ENCODE measurements at regions not wholly inside any gene's neighbourhood (a gene's known extent, or its start where the extent isn't known, plus 50 kb on each side); places are given as distances from the start of the nearest gene placed in this dataset.

DNA sequence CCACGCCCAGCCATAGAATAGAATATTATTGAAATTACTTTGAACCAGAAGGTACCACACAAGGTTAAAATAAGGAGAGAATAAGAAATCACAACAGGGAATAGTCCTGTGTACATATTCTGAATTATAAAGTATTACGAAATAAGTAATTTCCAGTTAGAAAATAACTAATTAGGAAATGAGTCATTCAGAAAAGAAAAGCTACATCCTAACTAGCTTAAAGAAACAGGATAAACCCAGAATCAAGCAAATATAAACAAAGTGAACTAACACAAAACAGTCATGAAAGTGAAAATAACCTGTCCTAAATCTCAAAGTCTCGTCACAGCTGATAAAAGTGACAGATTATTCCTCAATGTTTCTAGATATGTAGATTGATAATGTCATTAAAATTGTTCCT is 74.8 kb upstream of the NEBL start:
- H3K27ac Mint-ChIP-seq = no peak overlapping the region
- peaks cover 6% of the 10 kb centered on the region for H3K4me1 Mint-ChIP-seq
- no peak overlapping the region for H3K4me3 Mint-ChIP-seq
- H3K36me3 Mint-ChIP-seq = no peaks in the 10 kb centered on the region
- H3K9me3 Mint-ChIP-seq = no peaks in the 10 kb centered on the region
- ATAC-seq = no peak
- peaks cover under 1% of the 10 kb centered on the region for H3K27me3 Mint-ChIP-seq

DNA sequence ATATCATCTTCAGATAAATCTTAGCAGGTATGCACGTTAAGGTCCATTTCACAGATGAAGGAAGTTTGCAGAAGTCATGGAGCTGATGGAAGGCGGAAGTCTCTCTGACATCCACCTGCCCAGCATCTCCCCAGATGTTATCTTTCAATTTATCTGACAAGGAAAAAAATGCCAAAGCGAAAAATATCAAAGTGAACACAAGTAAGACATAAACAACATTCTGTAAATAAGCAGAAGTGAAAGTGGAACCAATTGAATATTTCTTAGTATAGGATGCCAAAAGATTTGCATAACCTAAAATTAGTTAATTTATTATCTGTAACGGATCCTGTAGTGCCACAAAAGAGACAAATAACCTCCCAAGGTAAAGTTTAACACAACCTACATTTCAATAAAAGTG is 73.6 kb upstream of the NEBL start:
- H3K36me3 Mint-ChIP-seq = no peaks in the 10 kb centered on the region
- H3K4me1 Mint-ChIP-seq = peaks cover 6% of the 10 kb centered on the region
- H3K9me3 Mint-ChIP-seq = no peaks in the 10 kb centered on the region
- no peak overlapping the region for H3K27ac Mint-ChIP-seq
- no peak overlapping the region for H3K4me3 Mint-ChIP-seq
- H3K27me3 Mint-ChIP-seq = no peaks in the 10 kb centered on the region
- ATAC-seq = no peak

DNA sequence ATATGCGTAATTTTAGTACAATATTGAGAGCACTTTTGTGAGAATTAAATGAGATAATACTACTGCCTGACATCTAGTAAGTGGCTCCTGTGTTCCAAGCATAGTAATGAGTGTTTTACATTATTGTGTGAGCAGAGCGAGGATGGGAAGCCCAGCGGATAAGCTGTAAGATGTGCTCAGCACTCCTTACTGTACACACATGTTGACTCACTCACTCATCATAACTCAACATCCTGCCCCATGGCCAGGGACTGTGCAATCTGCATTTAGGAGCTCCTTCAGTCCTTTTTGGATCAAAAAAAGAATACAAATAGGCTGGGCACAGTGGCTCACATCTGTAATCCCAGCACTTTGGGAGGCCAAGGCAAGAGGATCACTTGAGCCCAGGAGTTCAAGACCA is 72.9 kb upstream of the NEBL start:
- Mint-ChIP-seq H3K36me3 (no peaks in the 10 kb centered on the region), H3K9me3 (peaks cover 2% of the 10 kb centered on the region), H3K27me3 (no peaks in the 10 kb centered on the region), H3K4me3 (no peak overlapping the region), H3K27ac (no peak overlapping the region), H3K4me1 (peaks cover 6% of the 10 kb centered on the region)
- ATAC-seq = no peak

DNA sequence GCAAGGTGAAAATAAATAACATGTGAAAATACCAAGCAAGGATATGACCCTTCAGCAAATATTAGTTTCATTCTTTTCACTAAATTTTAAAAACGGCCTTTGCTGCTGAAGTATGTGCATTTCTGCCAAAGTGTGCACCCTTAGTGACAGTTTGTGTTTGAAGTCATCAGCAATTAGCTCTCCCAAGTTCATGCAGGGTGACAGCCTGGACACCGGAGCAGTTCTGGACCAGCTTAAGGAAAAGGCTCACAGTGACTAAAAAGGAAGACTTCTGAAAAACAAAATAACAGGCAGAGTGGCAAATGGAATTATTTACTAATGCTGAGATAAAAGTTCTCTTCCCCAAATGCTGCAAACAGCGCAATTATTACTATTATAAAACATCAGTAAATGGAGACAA is 69.3 kb upstream of the NEBL start:
- Mint-ChIP-seq H3K36me3 (no peaks in the 10 kb centered on the region), H3K27me3 (no peaks in the 10 kb centered on the region), H3K4me3 (no peak overlapping the region), H3K4me1 (peaks cover 6% of the 10 kb centered on the region), H3K27ac (no peak overlapping the region), H3K9me3 (peaks cover 7% of the 10 kb centered on the region)
- ATAC-seq = no peak

DNA sequence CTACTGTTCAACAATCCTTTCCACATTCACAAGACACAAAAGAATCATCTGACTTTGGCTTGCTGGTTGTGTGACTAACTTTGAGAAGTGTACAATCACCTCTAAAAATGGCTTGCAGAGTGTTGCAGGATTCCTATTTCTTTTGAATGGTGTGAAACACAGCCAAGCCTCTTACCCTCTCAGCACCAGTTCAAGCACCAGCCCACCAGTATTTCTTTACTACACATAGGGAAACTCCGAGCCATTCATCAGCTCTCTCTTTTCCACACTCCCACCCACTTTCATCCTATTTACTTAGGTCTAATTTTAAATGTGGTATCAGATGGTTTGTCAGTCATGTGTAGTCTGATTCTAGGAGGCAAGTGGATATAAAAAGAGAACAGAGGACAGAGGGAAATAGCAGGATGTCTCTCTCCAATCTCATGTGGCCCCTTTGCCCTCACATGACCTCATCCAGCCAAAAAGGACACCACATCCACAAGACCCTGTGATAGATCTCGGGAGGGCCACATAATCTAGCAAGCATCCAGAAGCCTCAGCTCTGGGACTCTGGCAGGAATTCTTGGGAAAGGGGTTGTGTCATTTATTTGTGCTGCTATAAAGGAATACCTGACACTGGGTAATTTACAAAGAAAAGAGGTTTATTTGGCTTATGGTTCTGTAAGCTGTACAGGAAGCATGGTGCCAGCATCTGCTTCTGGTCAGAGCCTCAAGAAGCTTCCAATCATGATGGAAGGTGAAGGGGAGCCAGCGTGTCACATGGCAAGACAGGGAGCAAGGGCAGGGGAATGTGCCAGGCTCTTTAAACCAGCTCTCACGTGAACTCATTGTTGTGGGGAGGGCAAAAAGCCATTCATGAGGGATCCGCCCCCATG is 66.8 kb upstream of the NEBL start:
- Mint-ChIP-seq H3K4me3 (no peak overlapping the region), H3K27me3 (no peaks in the 10 kb centered on the region), H3K4me1 (no peaks in the 10 kb centered on the region), H3K9me3 (peaks cover 7% of the 10 kb centered on the region), H3K36me3 (no peaks in the 10 kb centered on the region), H3K27ac (no peak overlapping the region)
- ATAC-seq = no peak

DNA sequence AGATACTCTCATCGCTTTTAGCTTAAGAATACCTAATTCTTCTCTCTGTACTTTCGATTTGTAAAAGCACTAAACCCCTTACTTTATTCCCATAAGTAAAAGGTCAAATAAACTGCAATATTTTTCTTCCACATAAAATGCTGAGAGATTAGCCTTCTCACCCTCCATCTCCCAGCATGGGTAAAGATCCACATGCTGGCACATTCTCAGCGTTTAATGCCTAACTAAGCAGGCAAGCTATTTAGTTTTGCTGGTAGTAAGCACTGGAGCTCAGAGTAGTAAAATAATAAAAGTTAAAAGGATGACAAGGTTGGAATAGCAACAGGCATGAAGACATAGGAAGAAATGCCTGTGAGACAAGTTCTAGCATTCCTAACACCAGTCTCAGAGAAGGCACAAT is 65.9 kb upstream of the NEBL start:
- H3K27me3 Mint-ChIP-seq = peaks cover under 1% of the 10 kb centered on the region
- no peak overlapping the region for H3K4me3 Mint-ChIP-seq
- no peak overlapping the region for H3K27ac Mint-ChIP-seq
- H3K4me1 Mint-ChIP-seq = no peaks in the 10 kb centered on the region
- no peak for ATAC-seq
- H3K9me3 Mint-ChIP-seq = peaks cover 7% of the 10 kb centered on the region
- H3K36me3 Mint-ChIP-seq = no peaks in the 10 kb centered on the region

DNA sequence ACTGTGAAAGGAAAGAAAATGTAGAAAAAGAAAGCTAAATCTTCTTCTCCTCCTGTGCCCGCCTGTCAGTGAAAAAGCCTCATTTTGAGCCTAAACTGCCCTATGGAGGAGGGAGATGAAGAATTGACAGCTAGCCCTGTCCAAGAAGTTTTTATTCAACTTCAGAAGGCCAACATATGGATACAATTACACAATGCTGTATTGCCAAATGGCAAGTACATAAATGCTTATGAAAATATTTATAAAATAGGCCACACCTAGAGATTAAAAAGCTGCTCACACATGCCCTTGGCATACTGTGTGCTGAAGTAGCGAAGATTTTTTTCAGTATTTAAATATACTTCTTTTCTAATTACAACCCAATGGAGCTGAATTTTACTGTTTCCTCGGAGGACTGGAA is 65.1 kb upstream of the NEBL start:
- Mint-ChIP-seq H3K4me3 (no peak overlapping the region), H3K36me3 (no peaks in the 10 kb centered on the region), H3K9me3 (peaks cover 7% of the 10 kb centered on the region), H3K27me3 (peaks cover 9% of the 10 kb centered on the region), H3K4me1 (no peaks in the 10 kb centered on the region), H3K27ac (no peak overlapping the region)
- ATAC-seq = no peak

DNA sequence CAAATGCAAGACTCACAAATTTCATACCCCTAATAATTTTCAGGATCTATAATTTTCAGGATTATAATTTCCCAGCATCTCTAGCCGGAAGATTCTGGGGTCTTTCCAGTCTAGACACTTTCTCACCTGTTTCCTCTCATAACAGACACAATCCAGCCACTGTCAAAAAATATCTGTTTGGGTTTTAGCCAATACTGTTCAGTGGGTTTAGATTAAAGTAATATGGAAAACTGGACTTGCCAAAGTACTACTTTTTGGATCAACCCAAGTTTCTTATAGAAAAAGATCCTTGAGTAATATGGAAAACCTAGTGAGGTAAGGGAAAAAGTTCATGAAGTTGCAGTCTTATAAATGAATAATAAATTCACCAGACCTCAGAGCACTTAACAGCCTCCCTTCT is 62.1 kb upstream of the NEBL start:
- peaks cover 22% of the 10 kb centered on the region for H3K27me3 Mint-ChIP-seq
- H3K4me1 Mint-ChIP-seq = no peaks in the 10 kb centered on the region
- peaks cover 3% of the 10 kb centered on the region for H3K9me3 Mint-ChIP-seq
- H3K4me3 Mint-ChIP-seq = no peak overlapping the region
- H3K27ac Mint-ChIP-seq = no peak overlapping the region
- no peaks in the 10 kb centered on the region for H3K36me3 Mint-ChIP-seq
- no peak for ATAC-seq

DNA sequence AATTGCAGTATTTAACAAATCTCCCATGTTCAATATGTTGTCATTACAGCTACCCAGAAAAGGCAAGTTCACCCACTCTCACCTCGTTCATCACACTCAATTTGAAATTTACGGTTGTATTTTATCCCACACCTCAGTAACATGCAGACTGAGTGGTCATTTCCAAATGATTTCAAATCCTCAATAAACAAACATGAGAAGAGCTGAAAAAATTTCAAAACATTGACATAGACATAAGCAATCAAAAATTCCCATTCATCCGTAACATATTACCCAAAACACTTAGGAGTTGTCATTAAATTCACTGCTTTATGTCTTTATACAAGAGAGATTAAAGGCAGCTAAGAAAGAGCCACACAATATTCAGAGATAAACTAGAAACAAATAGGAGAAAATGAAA is 61.7 kb upstream of the NEBL start:
- H3K36me3 Mint-ChIP-seq = no peaks in the 10 kb centered on the region
- no peaks in the 10 kb centered on the region for H3K4me1 Mint-ChIP-seq
- H3K27ac Mint-ChIP-seq = no peak overlapping the region
- no peak for ATAC-seq
- no peak overlapping the region for H3K4me3 Mint-ChIP-seq
- H3K9me3 Mint-ChIP-seq = no peaks in the 10 kb centered on the region
- H3K27me3 Mint-ChIP-seq = peaks cover 22% of the 10 kb centered on the region

DNA sequence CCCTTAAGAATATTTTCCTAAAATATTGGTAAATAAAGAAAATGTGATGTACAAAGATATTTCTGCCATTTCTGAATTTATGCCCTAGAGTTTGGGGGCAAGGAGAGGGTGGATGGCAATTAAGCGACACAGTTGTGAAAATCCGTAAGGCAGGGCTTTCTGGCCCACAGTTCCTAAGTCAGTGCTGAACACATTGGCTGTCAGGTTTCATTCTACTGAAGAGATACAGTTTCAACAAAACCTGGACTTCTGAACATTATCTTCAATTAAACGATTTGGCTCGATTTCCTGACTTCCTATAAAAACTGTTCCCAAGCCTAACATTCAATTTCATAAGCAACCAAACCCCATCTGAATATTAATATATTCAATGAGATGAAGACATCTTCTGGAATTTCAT is 61.1 kb upstream of the NEBL start:
- H3K27me3 Mint-ChIP-seq = peaks cover 22% of the 10 kb centered on the region
- H3K27ac Mint-ChIP-seq = no peak overlapping the region
- no peak for ATAC-seq
- H3K4me3 Mint-ChIP-seq = no peak overlapping the region
- H3K36me3 Mint-ChIP-seq = no peaks in the 10 kb centered on the region
- no peaks in the 10 kb centered on the region for H3K9me3 Mint-ChIP-seq
- H3K4me1 Mint-ChIP-seq = no peaks in the 10 kb centered on the region

DNA sequence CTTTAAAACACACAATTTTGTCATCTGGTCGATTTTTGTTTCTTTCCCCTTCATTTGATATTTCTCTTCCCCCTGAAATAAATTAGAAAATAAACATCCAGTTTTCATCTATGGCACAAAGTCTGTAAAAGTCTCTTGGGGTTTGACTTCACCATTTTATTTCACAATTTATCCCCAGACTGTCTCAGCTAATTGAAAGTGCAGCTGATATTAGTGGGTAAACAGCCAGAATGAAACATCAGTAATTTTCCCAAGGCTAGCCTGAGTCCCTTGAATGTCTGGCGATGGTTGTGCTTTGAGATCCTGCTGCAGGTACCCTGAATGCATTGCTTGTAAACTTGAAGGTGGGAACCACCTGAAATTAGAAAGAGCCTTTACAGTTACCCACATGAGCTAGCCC is 60.6 kb upstream of the NEBL start:
- ATAC-seq = no peak
- no peaks in the 10 kb centered on the region for H3K9me3 Mint-ChIP-seq
- H3K27ac Mint-ChIP-seq = no peak overlapping the region
- peaks cover 22% of the 10 kb centered on the region for H3K27me3 Mint-ChIP-seq
- H3K36me3 Mint-ChIP-seq = no peaks in the 10 kb centered on the region
- no peaks in the 10 kb centered on the region for H3K4me1 Mint-ChIP-seq
- no peak overlapping the region for H3K4me3 Mint-ChIP-seq

DNA sequence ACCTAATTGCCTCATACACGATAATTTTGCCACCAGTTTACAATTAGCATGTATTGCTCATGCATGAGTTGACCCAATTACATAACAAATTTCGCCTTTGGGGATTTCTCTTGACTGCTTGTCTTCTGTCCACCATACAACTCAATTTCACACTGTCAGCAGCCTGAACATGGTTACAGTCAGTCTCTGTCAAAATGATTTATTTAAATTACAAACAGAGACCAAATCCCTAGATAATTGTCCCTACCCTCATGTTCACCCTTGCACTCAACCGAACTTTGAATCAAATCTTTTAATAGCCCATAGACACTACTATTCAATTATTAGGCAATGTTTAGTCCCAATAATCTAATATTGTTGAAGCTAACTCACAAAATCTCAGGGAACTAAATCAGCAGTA is 59.7 kb upstream of the NEBL start:
- Mint-ChIP-seq H3K27me3 (peaks cover 30% of the 10 kb centered on the region), H3K36me3 (no peaks in the 10 kb centered on the region)
- ATAC-seq = no peak

DNA sequence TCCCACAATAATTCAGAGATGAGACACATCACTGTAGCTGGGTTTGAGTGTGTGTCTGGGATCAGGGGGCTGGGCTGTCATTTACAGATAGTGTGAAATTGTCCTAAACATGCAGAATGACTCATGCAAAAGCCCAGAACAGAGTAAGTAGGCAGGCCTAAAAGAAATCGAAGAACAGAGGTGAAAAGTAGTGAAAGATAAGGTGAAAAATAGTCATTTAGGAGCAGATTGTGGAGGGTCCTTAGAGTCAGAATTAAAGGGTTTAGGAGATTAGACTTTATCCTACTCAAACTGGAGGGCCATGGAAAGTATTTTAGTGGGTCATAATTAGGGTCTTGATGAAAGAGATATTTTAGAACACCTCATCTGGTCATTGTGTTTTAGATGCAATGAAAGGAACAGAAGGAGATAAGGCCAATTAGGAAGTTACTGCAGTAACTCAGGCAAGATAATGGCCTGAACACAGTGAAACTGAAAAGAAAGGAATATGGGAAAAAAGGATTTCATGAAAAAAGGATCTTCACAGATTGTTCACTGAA is 58.3 kb upstream of the NEBL start:
- H3K9me3 Mint-ChIP-seq = no peaks in the 10 kb centered on the region
- no peaks in the 10 kb centered on the region for H3K36me3 Mint-ChIP-seq
- no peak overlapping the region for H3K4me3 Mint-ChIP-seq
- ATAC-seq = no peak
- H3K27ac Mint-ChIP-seq = no peak overlapping the region
- H3K4me1 Mint-ChIP-seq = no peaks in the 10 kb centered on the region
- H3K27me3 Mint-ChIP-seq = peaks cover 35% of the 10 kb centered on the region

More for the DNA sequence above, 59.7 kb upstream of the NEBL start:
- Mint-ChIP-seq H3K4me1 (no peaks in the 10 kb centered on the region), H3K4me3 (no peak overlapping the region), H3K27ac (no peak overlapping the region), H3K9me3 (no peaks in the 10 kb centered on the region)

DNA sequence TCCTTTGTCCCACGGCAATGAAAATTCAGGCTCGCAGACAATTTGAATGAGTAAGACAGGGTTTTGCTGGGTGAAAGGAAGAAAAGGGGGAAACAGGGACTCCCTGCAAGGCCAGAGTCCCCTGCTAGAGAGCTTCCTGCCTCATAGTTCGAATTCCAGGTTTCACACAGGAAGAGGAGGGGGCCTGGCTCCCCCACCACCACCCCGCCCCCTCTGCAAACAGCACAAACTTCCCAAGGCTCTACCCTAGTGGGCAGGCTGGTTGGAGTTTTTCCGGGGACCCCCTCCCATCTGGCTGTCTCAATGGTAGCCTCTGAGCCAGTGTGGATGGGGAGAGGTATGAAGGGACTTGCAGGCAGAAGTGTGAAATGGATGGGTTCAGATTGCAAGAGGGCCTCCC is 57.4 kb upstream of the NEBL start:
- H3K27me3 Mint-ChIP-seq = peaks cover 35% of the 10 kb centered on the region
- H3K4me3 Mint-ChIP-seq = no peak overlapping the region
- no peak overlapping the region for H3K27ac Mint-ChIP-seq
- ATAC-seq = no peak
- peaks cover 6% of the 10 kb centered on the region for H3K4me1 Mint-ChIP-seq
- no peaks in the 10 kb centered on the region for H3K36me3 Mint-ChIP-seq
- H3K9me3 Mint-ChIP-seq = no peaks in the 10 kb centered on the region

DNA sequence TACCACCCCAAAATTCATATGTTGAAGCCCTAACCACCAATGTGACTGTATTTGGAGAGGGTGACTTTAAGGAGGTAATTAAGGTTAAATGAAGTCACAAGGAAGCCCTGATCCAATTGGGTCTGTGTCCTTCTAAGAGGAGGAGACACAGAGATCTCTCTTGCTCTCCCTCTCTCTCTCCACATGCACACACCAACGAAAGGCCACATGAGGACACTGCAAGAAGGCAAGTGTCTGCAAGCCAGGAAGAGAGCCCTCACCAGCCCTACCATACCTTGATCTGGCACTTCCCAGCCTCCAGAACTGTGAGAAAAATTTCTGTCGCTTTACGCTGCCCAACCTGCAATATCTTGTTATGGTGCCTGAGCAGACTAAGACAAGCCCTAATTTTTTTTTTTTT is 56.0 kb upstream of the NEBL start:
- H3K4me1 Mint-ChIP-seq = peaks cover 20% of the 10 kb centered on the region

DNA sequence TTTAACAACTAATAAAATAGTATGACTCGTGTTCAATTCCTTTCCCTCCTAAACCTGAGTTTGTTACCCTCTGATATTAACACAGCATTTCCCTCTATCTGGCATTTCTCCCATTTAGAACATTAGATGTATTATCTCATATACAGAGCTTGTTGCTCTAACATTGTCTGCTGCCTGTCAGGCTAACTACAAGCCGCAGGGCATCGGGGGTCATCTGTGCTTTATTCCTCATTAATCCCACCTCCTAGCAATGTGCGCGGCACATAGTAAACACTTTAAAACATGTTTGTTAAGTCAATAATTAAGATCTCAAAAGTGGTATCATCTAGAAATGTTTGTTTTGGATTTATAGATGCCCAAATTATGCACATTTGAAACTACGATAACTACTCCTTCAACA is 52.9 kb upstream of the NEBL start:
- no peak overlapping the region for H3K4me3 Mint-ChIP-seq
- H3K27me3 Mint-ChIP-seq = peaks cover 14% of the 10 kb centered on the region
- no peak for ATAC-seq
- H3K36me3 Mint-ChIP-seq = no peaks in the 10 kb centered on the region
- H3K9me3 Mint-ChIP-seq = no peaks in the 10 kb centered on the region
- H3K4me1 Mint-ChIP-seq = peaks cover 20% of the 10 kb centered on the region
- no peak overlapping the region for H3K27ac Mint-ChIP-seq

More for the DNA sequence above, 56.0 kb upstream of the NEBL start:
- no peaks in the 10 kb centered on the region for H3K9me3 Mint-ChIP-seq
- H3K4me3 Mint-ChIP-seq = no peak overlapping the region
- no peak overlapping the region for H3K27ac Mint-ChIP-seq
- H3K27me3 Mint-ChIP-seq = peaks cover 35% of the 10 kb centered on the region
- H3K36me3 Mint-ChIP-seq = no peaks in the 10 kb centered on the region
- ATAC-seq = no peak

All from stimulated activated memory B cell treated with anti-CD40 and anti-IgM and Interleukin-4, amounts not matched to agents 10 μg/mL and 1 μg/mL and 100 μg/mL, for 72 hours (primary cell).